ENCODE measurements at regions not wholly inside any gene's neighbourhood (a gene's known extent, or its start where the extent isn't known, plus 50 kb on each side); places are given as distances from the start of the nearest gene placed in this dataset.
"Not testable (repeated sequence)": the region's sequence is repeated elsewhere in the genome, so short reads cannot be mapped to it uniquely, and the experiment has no call there.

DNA sequence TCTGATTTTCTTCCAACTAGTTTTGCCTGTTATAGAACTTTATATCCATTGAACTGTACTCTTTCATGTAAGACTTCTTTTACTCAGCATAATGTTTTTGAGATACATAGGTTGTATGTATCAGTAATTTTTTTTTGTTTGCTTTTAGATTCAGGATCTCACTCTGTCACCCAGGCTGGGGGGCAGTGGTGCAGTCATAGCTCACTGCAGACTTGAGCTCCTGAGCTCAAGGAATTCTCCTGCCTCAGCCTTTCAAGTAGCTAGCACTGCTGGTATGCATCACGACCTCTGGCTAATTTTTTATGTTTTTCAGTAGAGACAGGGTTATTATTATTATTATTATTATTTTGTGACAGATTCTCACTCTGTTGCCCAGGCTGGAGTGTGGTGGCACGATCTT, 65.0 kb upstream of the DDHD1 start:
- Mint-ChIP-seq H3K27ac (ENCODE audit: unreplicated experiment) (no peak overlapping the region), H3K36me3 (ENCODE audit: low read depth, unreplicated experiment) (no peaks in the 10 kb centered on the region), H3K4me1 (ENCODE audit: unreplicated experiment) (no peaks in the 10 kb centered on the region), H3K9me3 (ENCODE audit: unreplicated experiment) (no peaks in the 10 kb centered on the region), H3K27me3 (ENCODE audit: unreplicated experiment) (no peaks in the 10 kb centered on the region), H3K4me3 (ENCODE audit: unreplicated experiment) (peak overlapping the region; percentile 83)
- TF ChIP-seq, protein P1, sequence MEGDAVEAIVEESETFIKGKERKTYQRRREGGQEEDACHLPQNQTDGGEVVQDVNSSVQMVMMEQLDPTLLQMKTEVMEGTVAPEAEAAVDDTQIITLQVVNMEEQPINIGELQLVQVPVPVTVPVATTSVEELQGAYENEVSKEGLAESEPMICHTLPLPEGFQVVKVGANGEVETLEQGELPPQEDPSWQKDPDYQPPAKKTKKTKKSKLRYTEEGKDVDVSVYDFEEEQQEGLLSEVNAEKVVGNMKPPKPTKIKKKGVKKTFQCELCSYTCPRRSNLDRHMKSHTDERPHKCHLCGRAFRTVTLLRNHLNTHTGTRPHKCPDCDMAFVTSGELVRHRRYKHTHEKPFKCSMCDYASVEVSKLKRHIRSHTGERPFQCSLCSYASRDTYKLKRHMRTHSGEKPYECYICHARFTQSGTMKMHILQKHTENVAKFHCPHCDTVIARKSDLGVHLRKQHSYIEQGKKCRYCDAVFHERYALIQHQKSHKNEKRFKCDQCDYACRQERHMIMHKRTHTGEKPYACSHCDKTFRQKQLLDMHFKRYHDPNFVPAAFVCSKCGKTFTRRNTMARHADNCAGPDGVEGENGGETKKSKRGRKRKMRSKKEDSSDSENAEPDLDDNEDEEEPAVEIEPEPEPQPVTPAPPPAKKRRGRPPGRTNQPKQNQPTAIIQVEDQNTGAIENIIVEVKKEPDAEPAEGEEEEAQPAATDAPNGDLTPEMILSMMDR (IDR thresholded peaks at IDR 0.05; ENCODE audit: unreplicated experiment), result no peak
- DNase-seq (ENCODE audit: low spot score), result no peak

DNA sequence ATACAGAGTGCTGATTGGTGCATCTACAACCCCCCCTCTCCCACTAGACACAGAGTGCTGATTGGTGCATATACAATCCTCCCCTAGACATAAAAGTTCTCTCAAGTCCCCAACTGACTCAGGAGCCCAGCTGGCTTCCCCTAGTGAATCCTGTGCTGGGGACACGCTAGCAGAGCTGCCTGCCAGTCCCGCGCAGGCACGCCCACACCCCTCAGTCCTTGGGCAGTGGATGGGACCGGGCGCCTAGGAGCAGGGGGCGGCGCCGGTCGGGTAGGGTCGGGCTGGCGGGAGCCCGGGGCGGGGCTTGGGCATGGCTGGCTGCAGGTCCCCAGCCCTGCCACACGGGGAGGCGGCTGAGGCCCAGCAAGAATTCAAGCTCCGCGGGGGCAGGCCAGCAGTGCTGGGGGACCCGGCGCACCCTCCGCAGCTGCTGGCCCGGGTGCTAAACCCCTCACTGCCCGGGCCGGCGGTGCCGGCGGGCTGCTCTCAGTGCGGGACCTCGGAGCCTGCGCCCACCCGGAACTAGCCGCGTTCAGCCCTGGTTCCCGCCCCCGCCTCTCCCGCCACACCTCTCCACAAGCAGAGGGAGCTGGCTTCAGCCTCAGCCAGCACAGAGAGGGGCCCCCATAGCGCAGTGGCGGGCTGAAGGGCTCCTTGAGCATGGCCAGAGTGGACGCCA, 64.3 kb upstream of the DDHD1 start:
- H3K4me1 Mint-ChIP-seq (ENCODE audit: unreplicated experiment), result no peaks in the 10 kb centered on the region
- no peaks in the 10 kb centered on the region for H3K9me3 Mint-ChIP-seq (ENCODE audit: unreplicated experiment)
- H3K36me3 Mint-ChIP-seq (ENCODE audit: low read depth, unreplicated experiment), result no peaks in the 10 kb centered on the region
- TF ChIP-seq, protein P1 (IDR thresholded peaks at IDR 0.05; ENCODE audit: unreplicated experiment), result peak; percentile 65
- H3K27ac Mint-ChIP-seq (ENCODE audit: unreplicated experiment), result no peak overlapping the region
- DNase-seq (ENCODE audit: low spot score), result peak; percentile 75
- no peaks in the 10 kb centered on the region for H3K27me3 Mint-ChIP-seq (ENCODE audit: unreplicated experiment)
- H3K4me3 Mint-ChIP-seq (ENCODE audit: unreplicated experiment), result peak overlapping the region; percentile 83

DNA sequence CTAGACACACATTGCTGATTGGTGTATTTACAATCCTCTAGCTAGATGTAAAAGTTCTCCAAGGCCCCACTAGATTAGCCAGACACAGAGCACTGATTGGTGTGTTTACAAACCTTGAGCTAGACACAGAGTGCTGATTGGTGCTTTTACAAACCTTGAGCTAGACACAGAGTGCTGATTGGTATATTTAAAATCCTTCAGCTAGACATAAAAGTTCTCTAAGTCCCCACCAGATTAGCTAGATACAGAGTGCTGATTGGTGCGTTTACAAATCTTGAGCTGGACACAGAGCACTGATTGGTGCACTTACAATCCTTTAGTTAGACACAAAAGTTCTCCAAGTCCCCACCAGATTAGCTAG, 63.8 kb upstream of the DDHD1 start:
- peak overlapping the region; percentile 83 for H3K4me3 Mint-ChIP-seq (ENCODE audit: unreplicated experiment)
- not testable (repeated sequence) for H3K36me3 Mint-ChIP-seq (ENCODE audit: low read depth, unreplicated experiment); H3K27me3 Mint-ChIP-seq (ENCODE audit: unreplicated experiment); H3K9me3 Mint-ChIP-seq (ENCODE audit: unreplicated experiment); H3K27ac Mint-ChIP-seq (ENCODE audit: unreplicated experiment); H3K4me1 Mint-ChIP-seq (ENCODE audit: unreplicated experiment); DNase-seq (ENCODE audit: low spot score)

DNA sequence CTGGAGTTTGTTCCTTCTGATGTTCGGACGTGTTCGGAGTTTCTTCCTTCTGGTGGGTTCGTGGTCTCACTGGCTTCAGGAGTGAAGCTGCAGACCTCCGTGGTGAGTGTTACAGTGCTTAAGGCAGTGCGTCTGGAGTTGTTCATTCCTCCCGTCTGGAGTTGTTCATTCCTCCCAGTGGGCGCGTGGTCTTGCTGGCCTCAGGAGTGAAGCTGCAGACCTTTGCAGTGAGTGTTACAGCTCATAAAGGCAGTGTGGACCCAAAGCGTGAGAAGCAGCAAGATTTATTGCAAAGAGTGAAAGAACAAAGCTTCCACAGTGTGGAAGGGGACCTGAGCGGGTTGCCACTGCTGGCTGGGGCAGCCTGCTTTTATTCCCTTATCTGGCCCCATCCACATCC, 63.4 kb upstream of the DDHD1 start:
- not testable (repeated sequence) for DNase-seq (ENCODE audit: low spot score); H3K4me1 Mint-ChIP-seq (ENCODE audit: unreplicated experiment); H3K27ac Mint-ChIP-seq (ENCODE audit: unreplicated experiment); H3K36me3 Mint-ChIP-seq (ENCODE audit: low read depth, unreplicated experiment); H3K27me3 Mint-ChIP-seq (ENCODE audit: unreplicated experiment); H3K9me3 Mint-ChIP-seq (ENCODE audit: unreplicated experiment)
- peak overlapping the region; percentile 56 for H3K4me3 Mint-ChIP-seq (ENCODE audit: unreplicated experiment)

DNA sequence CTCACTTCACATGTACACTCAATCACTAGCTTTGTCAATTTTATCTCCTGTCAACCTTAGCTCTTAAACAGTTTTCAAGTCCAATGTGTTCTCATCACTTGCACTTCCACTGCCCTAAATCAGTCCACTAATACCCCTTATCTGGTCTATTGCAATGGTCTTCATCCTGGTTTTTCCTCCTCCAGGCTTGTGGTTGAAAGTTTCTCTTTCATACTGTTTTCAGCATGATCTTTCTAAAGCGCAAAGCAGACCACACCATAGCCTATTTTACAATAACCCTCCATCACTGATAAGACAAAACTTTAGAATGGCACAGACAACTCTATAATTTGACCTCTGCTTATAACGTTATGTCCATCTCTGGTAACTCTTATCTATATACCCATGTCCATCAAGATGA, 62.0 kb upstream of the DDHD1 start:
- TF ChIP-seq, protein P1 (IDR thresholded peaks at IDR 0.05; ENCODE audit: unreplicated experiment), result no peak
- Mint-ChIP-seq H3K4me3 (ENCODE audit: unreplicated experiment) (no peak overlapping the region), H3K27ac (ENCODE audit: unreplicated experiment) (no peak overlapping the region), H3K9me3 (ENCODE audit: unreplicated experiment) (no peaks in the 10 kb centered on the region), H3K27me3 (ENCODE audit: unreplicated experiment) (no peaks in the 10 kb centered on the region), H3K36me3 (ENCODE audit: low read depth, unreplicated experiment) (no peaks in the 10 kb centered on the region), H3K4me1 (ENCODE audit: unreplicated experiment) (no peaks in the 10 kb centered on the region)
- DNase-seq (ENCODE audit: low spot score), result no peak

DNA sequence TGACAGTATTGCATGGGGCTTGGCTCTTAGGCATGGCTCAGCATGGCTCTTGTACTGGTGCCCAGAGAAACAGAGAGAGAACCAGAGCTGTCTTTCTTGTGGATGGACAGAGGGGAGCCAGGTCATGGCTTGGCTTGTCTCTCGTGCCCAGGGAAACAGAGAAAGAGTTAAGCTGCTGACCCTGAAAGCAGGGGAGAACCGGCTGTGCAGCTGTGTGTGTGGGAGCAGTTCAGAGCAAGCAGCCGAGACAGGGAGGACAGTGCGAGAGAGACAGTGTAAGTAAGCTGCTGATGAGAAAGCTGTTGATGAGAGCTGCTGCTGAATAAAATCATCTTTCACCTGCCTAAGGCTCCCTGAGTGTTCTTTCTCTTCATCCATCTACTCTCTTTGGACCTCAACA, 61.3 kb upstream of the DDHD1 start:
- TF ChIP-seq, protein P1 (IDR thresholded peaks at IDR 0.05; ENCODE audit: unreplicated experiment), result no peak
- no peaks in the 10 kb centered on the region for H3K4me1 Mint-ChIP-seq (ENCODE audit: unreplicated experiment)

More for the DNA sequence above, 61.3 kb upstream of the DDHD1 start:
- Mint-ChIP-seq H3K36me3 (ENCODE audit: low read depth, unreplicated experiment) (no peaks in the 10 kb centered on the region), H3K27ac (ENCODE audit: unreplicated experiment) (no peak overlapping the region), H3K27me3 (ENCODE audit: unreplicated experiment) (no peaks in the 10 kb centered on the region), H3K4me3 (ENCODE audit: unreplicated experiment) (no peak overlapping the region), H3K9me3 (ENCODE audit: unreplicated experiment) (no peaks in the 10 kb centered on the region)
- no peak for DNase-seq (ENCODE audit: low spot score)

All from endothelial cell (in vitro differentiated cells).